ENCODE measurements at regions not wholly inside any gene's neighbourhood (a gene's known extent, or its start where the extent isn't known, plus 50 kb on each side); places are given as distances from the start of the nearest gene placed in this dataset.

GRCh38 chr7:47093320-47094234, 488.3 kb downstream of the TNS3 start:
- CTCF ChIA-PET: interaction anchor here (0.8 kb wide), 1 partner anchor 1171 kb away, joined by 3 read pairs; no protein-coding TSS in a partner anchor

DNA sequence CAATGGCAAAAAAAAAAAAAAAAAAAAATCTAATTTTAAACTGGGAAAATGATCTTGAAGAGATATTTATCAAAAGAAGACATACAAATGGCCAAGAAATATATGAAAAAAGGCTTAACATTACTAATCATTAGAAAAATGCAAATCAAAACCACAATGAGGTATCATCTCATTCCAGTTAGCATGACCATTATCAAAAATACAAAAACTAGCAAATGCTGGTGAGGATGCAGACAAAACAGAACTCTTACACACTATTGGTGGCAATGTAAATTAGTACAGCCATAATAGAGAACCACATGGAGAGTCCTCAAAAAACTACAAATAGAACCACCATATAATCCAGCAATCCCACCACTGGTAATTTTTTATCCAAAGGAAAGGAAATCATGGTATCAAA, 489.6 kb downstream of the TNS3 start:
- peaks cover 11% of the 10 kb centered on the region for H3K27me3 Mint-ChIP-seq (ENCODE audit: low read depth)
- no peaks in the 10 kb centered on the region for H3K9me3 Mint-ChIP-seq
- H3K4me3 Mint-ChIP-seq: no peak overlapping the region
- no peak overlapping the region for H3K27ac Mint-ChIP-seq
- ChIA-PET POLR2A (no interaction called here), CTCF (interaction anchor here (0.6 to 3.1 kb wide), 2 partner anchors 8 to 31 kb away, joined by 3 to 11 read pairs; no protein-coding TSS in a partner anchor)
- ATAC-seq (no peak), DNase-seq (ENCODE audit: low spot score) (no peak)
- no peaks in the 10 kb centered on the region for H3K36me3 Mint-ChIP-seq
- no peaks in the 10 kb centered on the region for H3K4me1 Mint-ChIP-seq
- TF ChIP-seq ZNF219 (CRISPR knock-in tag; IDR thresholded peaks at IDR 0.05; ENCODE audit: borderline replicate concordance): no peak
- TF ChIP-seq, protein P1, sequence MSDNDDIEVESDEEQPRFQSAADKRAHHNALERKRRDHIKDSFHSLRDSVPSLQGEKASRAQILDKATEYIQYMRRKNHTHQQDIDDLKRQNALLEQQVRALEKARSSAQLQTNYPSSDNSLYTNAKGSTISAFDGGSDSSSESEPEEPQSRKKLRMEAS (CRISPR knock-in tag; IDR thresholded peaks at IDR 0.05): no peak
- TF ChIP-seq ZNF416 (CRISPR knock-in tag; IDR thresholded peaks at IDR 0.05): no peak
- no peak for TF ChIP-seq MLX (CRISPR knock-in tag; IDR thresholded peaks at IDR 0.05)
- TF ChIP-seq, protein P2, sequence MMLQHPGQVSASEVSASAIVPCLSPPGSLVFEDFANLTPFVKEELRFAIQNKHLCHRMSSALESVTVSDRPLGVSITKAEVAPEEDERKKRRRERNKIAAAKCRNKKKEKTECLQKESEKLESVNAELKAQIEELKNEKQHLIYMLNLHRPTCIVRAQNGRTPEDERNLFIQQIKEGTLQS (CRISPR knock-in tag; conservative IDR thresholded peaks at IDR 0.05): no peak
- no peak for TF ChIP-seq MYBL2 (CRISPR knock-in tag; IDR thresholded peaks at IDR 0.05)
- TF ChIP-seq, protein P3, sequence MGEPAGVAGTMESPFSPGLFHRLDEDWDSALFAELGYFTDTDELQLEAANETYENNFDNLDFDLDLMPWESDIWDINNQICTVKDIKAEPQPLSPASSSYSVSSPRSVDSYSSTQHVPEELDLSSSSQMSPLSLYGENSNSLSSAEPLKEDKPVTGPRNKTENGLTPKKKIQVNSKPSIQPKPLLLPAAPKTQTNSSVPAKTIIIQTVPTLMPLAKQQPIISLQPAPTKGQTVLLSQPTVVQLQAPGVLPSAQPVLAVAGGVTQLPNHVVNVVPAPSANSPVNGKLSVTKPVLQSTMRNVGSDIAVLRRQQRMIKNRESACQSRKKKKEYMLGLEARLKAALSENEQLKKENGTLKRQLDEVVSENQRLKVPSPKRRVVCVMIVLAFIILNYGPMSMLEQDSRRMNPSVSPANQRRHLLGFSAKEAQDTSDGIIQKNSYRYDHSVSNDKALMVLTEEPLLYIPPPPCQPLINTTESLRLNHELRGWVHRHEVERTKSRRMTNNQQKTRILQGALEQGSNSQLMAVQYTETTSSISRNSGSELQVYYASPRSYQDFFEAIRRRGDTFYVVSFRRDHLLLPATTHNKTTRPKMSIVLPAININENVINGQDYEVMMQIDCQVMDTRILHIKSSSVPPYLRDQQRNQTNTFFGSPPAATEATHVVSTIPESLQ (CRISPR knock-in tag; IDR thresholded peaks at IDR 0.05): no peak
- no peak for TF ChIP-seq E2F4 (CRISPR knock-in tag; IDR thresholded peaks at IDR 0.05; ENCODE audit: borderline replicate concordance, low read depth)
- TF ChIP-seq, protein P4, sequence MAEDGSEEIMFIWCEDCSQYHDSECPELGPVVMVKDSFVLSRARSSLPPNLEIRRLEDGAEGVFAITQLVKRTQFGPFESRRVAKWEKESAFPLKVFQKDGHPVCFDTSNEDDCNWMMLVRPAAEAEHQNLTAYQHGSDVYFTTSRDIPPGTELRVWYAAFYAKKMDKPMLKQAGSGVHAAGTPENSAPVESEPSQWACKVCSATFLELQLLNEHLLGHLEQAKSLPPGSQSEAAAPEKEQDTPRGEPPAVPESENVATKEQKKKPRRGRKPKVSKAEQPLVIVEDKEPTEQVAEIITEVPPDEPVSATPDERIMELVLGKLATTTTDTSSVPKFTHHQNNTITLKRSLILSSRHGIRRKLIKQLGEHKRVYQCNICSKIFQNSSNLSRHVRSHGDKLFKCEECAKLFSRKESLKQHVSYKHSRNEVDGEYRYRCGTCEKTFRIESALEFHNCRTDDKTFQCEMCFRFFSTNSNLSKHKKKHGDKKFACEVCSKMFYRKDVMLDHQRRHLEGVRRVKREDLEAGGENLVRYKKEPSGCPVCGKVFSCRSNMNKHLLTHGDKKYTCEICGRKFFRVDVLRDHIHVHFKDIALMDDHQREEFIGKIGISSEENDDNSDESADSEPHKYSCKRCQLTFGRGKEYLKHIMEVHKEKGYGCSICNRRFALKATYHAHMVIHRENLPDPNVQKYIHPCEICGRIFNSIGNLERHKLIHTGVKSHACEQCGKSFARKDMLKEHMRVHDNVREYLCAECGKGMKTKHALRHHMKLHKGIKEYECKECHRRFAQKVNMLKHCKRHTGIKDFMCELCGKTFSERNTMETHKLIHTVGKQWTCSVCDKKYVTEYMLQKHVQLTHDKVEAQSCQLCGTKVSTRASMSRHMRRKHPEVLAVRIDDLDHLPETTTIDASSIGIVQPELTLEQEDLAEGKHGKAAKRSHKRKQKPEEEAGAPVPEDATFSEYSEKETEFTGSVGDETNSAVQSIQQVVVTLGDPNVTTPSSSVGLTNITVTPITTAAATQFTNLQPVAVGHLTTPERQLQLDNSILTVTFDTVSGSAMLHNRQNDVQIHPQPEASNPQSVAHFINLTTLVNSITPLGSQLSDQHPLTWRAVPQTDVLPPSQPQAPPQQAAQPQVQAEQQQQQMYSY (CRISPR knock-in tag; IDR thresholded peaks at IDR 0.05): no peak
- TF ChIP-seq, protein P5, sequence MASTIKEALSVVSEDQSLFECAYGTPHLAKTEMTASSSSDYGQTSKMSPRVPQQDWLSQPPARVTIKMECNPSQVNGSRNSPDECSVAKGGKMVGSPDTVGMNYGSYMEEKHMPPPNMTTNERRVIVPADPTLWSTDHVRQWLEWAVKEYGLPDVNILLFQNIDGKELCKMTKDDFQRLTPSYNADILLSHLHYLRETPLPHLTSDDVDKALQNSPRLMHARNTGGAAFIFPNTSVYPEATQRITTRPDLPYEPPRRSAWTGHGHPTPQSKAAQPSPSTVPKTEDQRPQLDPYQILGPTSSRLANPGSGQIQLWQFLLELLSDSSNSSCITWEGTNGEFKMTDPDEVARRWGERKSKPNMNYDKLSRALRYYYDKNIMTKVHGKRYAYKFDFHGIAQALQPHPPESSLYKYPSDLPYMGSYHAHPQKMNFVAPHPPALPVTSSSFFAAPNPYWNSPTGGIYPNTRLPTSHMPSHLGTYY (CRISPR knock-in tag; IDR thresholded peaks at IDR 0.05): no peak
- TF ChIP-seq, protein P6, sequence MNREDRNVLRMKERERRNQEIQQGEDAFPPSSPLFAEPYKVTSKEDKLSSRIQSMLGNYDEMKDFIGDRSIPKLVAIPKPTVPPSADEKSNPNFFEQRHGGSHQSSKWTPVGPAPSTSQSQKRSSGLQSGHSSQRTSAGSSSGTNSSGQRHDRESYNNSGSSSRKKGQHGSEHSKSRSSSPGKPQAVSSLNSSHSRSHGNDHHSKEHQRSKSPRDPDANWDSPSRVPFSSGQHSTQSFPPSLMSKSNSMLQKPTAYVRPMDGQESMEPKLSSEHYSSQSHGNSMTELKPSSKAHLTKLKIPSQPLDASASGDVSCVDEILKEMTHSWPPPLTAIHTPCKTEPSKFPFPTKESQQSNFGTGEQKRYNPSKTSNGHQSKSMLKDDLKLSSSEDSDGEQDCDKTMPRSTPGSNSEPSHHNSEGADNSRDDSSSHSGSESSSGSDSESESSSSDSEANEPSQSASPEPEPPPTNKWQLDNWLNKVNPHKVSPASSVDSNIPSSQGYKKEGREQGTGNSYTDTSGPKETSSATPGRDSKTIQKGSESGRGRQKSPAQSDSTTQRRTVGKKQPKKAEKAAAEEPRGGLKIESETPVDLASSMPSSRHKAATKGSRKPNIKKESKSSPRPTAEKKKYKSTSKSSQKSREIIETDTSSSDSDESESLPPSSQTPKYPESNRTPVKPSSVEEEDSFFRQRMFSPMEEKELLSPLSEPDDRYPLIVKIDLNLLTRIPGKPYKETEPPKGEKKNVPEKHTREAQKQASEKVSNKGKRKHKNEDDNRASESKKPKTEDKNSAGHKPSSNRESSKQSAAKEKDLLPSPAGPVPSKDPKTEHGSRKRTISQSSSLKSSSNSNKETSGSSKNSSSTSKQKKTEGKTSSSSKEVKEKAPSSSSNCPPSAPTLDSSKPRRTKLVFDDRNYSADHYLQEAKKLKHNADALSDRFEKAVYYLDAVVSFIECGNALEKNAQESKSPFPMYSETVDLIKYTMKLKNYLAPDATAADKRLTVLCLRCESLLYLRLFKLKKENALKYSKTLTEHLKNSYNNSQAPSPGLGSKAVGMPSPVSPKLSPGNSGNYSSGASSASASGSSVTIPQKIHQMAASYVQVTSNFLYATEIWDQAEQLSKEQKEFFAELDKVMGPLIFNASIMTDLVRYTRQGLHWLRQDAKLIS (CRISPR knock-in tag; IDR thresholded peaks at IDR 0.05; ENCODE audit: borderline replicate concordance): no peak

More at GRCh38 chr7:47093320-47094234, 488.3 kb downstream of the TNS3 start:
- Mint-ChIP-seq H3K9me3 (no peaks in the 10 kb centered on the region), H3K36me3 (no peaks in the 10 kb centered on the region), H3K4me3 (no peak overlapping the region), H3K4me1 (no peaks in the 10 kb centered on the region), H3K27ac (no peak overlapping the region), H3K27me3 (ENCODE audit: low read depth) (peaks cover 2% of the 10 kb centered on the region)
- POLR2A ChIA-PET: interaction anchor here (0.5 kb wide), 1 partner anchor 727 kb away, joined by 3 read pairs; no protein-coding TSS in a partner anchor
- ATAC-seq (no peak), DNase-seq (ENCODE audit: low spot score) (no peak)
- TF ChIP-seq GTF2I (CRISPR knock-in tag; conservative IDR thresholded peaks at IDR 0.05): no peak
- no peak for TF ChIP-seq ZMAT4 (CRISPR knock-in tag; IDR thresholded peaks at IDR 0.05)
- TF ChIP-seq ZNF263 (CRISPR knock-in tag; IDR thresholded peaks at IDR 0.05; ENCODE audit: low read depth): no peak
- TF ChIP-seq TEAD1 (CRISPR knock-in tag; IDR thresholded peaks at IDR 0.05): no peak
- no peak for TF ChIP-seq PRRX2 (CRISPR knock-in tag; IDR thresholded peaks at IDR 0.05)
- no peak for TF ChIP-seq ETV6 (CRISPR knock-in tag; IDR thresholded peaks at IDR 0.05)
- TF ChIP-seq, protein P2 (CRISPR knock-in tag; conservative IDR thresholded peaks at IDR 0.05): no peak
- no peak for TF ChIP-seq JAZF1 (CRISPR knock-in tag; IDR thresholded peaks at IDR 0.05)
- no peak for TF ChIP-seq FOXP1 (CRISPR knock-in tag; IDR thresholded peaks at IDR 0.05; ENCODE audit: borderline replicate concordance)
